ENCODE measurements at regions not wholly inside any gene's neighbourhood (a gene's known extent, or its start where the extent isn't known, plus 50 kb on each side); places are given as distances from the start of the nearest gene placed in this dataset.

- Histone ChIP-seq H3K27me3 (no peaks in the 10 kb centered on the region), H3K27ac (no peak overlapping the region), H3K9me3 (no peaks in the 10 kb centered on the region), H3K36me3 (no peaks in the 10 kb centered on the region), H3K4me1 (no peaks in the 10 kb centered on the region), H3K4me3 (no peak overlapping the region)
- intact Hi-C loops (cut with DNase I; ENCODE audit: low total_unique reads) = no loop called here
- TF ChIP-seq CTCF (IDR thresholded peaks at IDR 0.05) (no peak), POLR2A (IDR thresholded peaks at IDR 0.05) (no peak)
- no peak for DNase-seq (ENCODE audit: low spot score in 2 of 2)
Measured at GRCh38 chr10:93165367-93165766, 91.7 kb downstream of the CYP26A1 start.

- Histone ChIP-seq H3K36me3 (no peaks in the 10 kb centered on the region), H3K4me1 (no peaks in the 10 kb centered on the region), H3K4me3 (no peak overlapping the region), H3K27ac (no peak overlapping the region), H3K9me3 (no peaks in the 10 kb centered on the region), H3K27me3 (no peaks in the 10 kb centered on the region)
- no peak for DNase-seq (ENCODE audit: low spot score in 2 of 2)
- intact Hi-C loops (cut with DNase I; ENCODE audit: low total_unique reads) = no loop called here
- TF ChIP-seq POLR2A (IDR thresholded peaks at IDR 0.05) = no peak
- no peak for TF ChIP-seq POLR2AphosphoS5 (IDR thresholded peaks at IDR 0.05)
- TF ChIP-seq CTCF (IDR thresholded peaks at IDR 0.05) = no peak
Measured at GRCh38 chr10:93166134-93166533, 92.4 kb downstream of the CYP26A1 start.

- Histone ChIP-seq H3K27me3 (no peaks in the 10 kb centered on the region), H3K4me1 (no peaks in the 10 kb centered on the region), H3K4me3 (no peak overlapping the region), H3K27ac (no peak overlapping the region), H3K9me3 (no peaks in the 10 kb centered on the region), H3K36me3 (no peaks in the 10 kb centered on the region)
- no peak for DNase-seq (ENCODE audit: low spot score in 2 of 2)
- intact Hi-C loops (cut with DNase I; ENCODE audit: low total_unique reads) = no loop called here
- TF ChIP-seq POLR2A (IDR thresholded peaks at IDR 0.05) = no peak
- no peak for TF ChIP-seq POLR2AphosphoS5 (IDR thresholded peaks at IDR 0.05)
- no peak for TF ChIP-seq CTCF (IDR thresholded peaks at IDR 0.05)
Measured at GRCh38 chr10:93171837-93172236, 98.1 kb downstream of the CYP26A1 start.

GRCh38 chr10:93173967-93174845 lies 100.5 kb downstream of the CYP26A1 start:
- Histone ChIP-seq H3K4me1 (no peaks in the 10 kb centered on the region), H3K27me3 (no peaks in the 10 kb centered on the region), H3K4me3 (no peak overlapping the region), H3K36me3 (no peaks in the 10 kb centered on the region), H3K9me3 (no peaks in the 10 kb centered on the region), H3K27ac (no peak overlapping the region)
- no peak for DNase-seq (ENCODE audit: low spot score in 2 of 2)
- no peak for TF ChIP-seq CTCF (IDR thresholded peaks at IDR 0.05)
- TF ChIP-seq POLR2AphosphoS5 (IDR thresholded peaks at IDR 0.05) = no peak
- no peak for TF ChIP-seq POLR2A (IDR thresholded peaks at IDR 0.05)
- intact Hi-C loops (cut with DNase I; ENCODE audit: low total_unique reads) = no loop called here

- TF ChIP-seq POLR2A (IDR thresholded peaks at IDR 0.05) (no peak), CTCF (IDR thresholded peaks at IDR 0.05) (no peak), POLR2AphosphoS5 (IDR thresholded peaks at IDR 0.05) (no peak)
- intact Hi-C loops (cut with DNase I; ENCODE audit: low total_unique reads) = loop anchor here (5.0 kb wide), 1 partner anchor 522 kb away; no protein-coding TSS in a partner anchor
- H3K4me3 ChIP-seq = no peak overlapping the region
- no peaks in the 10 kb centered on the region for H3K36me3 ChIP-seq
- no peaks in the 10 kb centered on the region for H3K4me1 ChIP-seq
- no peak overlapping the region for H3K27ac ChIP-seq
- no peaks in the 10 kb centered on the region for H3K27me3 ChIP-seq
- no peak for DNase-seq (ENCODE audit: low spot score in 2 of 2)
- no peaks in the 10 kb centered on the region for H3K9me3 ChIP-seq
Measured at GRCh38 chr10:93175490-93175889, 101.8 kb downstream of the CYP26A1 start.

Measured in breast epithelium (tissue), 4 donors.